ENCODE measurements at regions not wholly inside any gene's neighbourhood (a gene's known extent, or its start where the extent isn't known, plus 50 kb on each side); places are given as distances from the start of the nearest gene placed in this dataset.

- no peak for TF ChIP-seq CTCF (conservative IDR thresholded peaks at IDR 0.05)
- Mint-ChIP-seq H3K27me3 (ENCODE audit: low read depth) (no peaks in the 10 kb centered on the region), H3K4me3 (no peak overlapping the region), H3K4me1 (no peaks in the 10 kb centered on the region), H3K27ac (ENCODE audit: unreplicated experiment) (no peak overlapping the region), H3K9me3 (no peaks in the 10 kb centered on the region), H3K36me3 (ENCODE audit: low read depth) (no peaks in the 10 kb centered on the region)
- no peak for DNase-seq (ENCODE audit: low read depth, low spot score)
Observed at GRCh38 chr14:71613168-71613567, 319.1 kb upstream of the RGS6 start.

GRCh38 chr14:71616013-71616412 lies 316.2 kb upstream of the RGS6 start:
- no peak for DNase-seq (ENCODE audit: low read depth, low spot score)
- Mint-ChIP-seq H3K9me3 (no peaks in the 10 kb centered on the region), H3K4me1 (no peaks in the 10 kb centered on the region), H3K4me3 (no peak overlapping the region), H3K27ac (ENCODE audit: unreplicated experiment) (no peak overlapping the region), H3K36me3 (ENCODE audit: low read depth) (peaks cover 9% of the 10 kb centered on the region), H3K27me3 (ENCODE audit: low read depth) (no peaks in the 10 kb centered on the region)
- TF ChIP-seq CTCF (conservative IDR thresholded peaks at IDR 0.05), result no peak

- H3K27me3 Mint-ChIP-seq (ENCODE audit: low read depth), result no peaks in the 10 kb centered on the region
- H3K4me1 Mint-ChIP-seq, result peaks cover 6% of the 10 kb centered on the region
- no peak overlapping the region for H3K4me3 Mint-ChIP-seq
- H3K36me3 Mint-ChIP-seq (ENCODE audit: low read depth), result peaks cover 10% of the 10 kb centered on the region
- no peak for TF ChIP-seq CTCF (conservative IDR thresholded peaks at IDR 0.05)
- no peak overlapping the region for H3K27ac Mint-ChIP-seq (ENCODE audit: unreplicated experiment)
- no peak for DNase-seq (ENCODE audit: low read depth, low spot score)
- H3K9me3 Mint-ChIP-seq, result no peaks in the 10 kb centered on the region
Observed at GRCh38 chr14:71618047-71618446, 314.2 kb upstream of the RGS6 start.

GRCh38 chr14:71618716-71619115 lies 313.5 kb upstream of the RGS6 start:
- Mint-ChIP-seq H3K4me1 (peaks cover 8% of the 10 kb centered on the region), H3K4me3 (no peak overlapping the region), H3K27ac (ENCODE audit: unreplicated experiment) (no peak overlapping the region), H3K27me3 (ENCODE audit: low read depth) (no peaks in the 10 kb centered on the region), H3K9me3 (no peaks in the 10 kb centered on the region), H3K36me3 (ENCODE audit: low read depth) (peaks cover 10% of the 10 kb centered on the region)
- TF ChIP-seq CTCF (conservative IDR thresholded peaks at IDR 0.05), result no peak
- no peak for DNase-seq (ENCODE audit: low read depth, low spot score)

GRCh38 chr14:71619472-71619871 lies 312.8 kb upstream of the RGS6 start:
- Mint-ChIP-seq H3K4me1 (peaks cover 8% of the 10 kb centered on the region), H3K36me3 (ENCODE audit: low read depth) (peaks cover 13% of the 10 kb centered on the region), H3K4me3 (no peak overlapping the region), H3K27me3 (ENCODE audit: low read depth) (no peaks in the 10 kb centered on the region), H3K27ac (ENCODE audit: unreplicated experiment) (no peak overlapping the region), H3K9me3 (no peaks in the 10 kb centered on the region)
- no peak for DNase-seq (ENCODE audit: low read depth, low spot score)
- TF ChIP-seq CTCF (conservative IDR thresholded peaks at IDR 0.05), result no peak

- Mint-ChIP-seq H3K4me1 (peaks cover 8% of the 10 kb centered on the region), H3K27me3 (ENCODE audit: low read depth) (no peaks in the 10 kb centered on the region), H3K27ac (ENCODE audit: unreplicated experiment) (no peak overlapping the region), H3K4me3 (no peak overlapping the region), H3K9me3 (no peaks in the 10 kb centered on the region), H3K36me3 (ENCODE audit: low read depth) (peaks cover 13% of the 10 kb centered on the region)
- no peak for DNase-seq (ENCODE audit: low read depth, low spot score)
- TF ChIP-seq CTCF (conservative IDR thresholded peaks at IDR 0.05), result no peak
Observed at GRCh38 chr14:71620401-71620800, 311.8 kb upstream of the RGS6 start.

Measured in neural crest cell (in vitro differentiated cells).